ENCODE measurements at regions not wholly inside any gene's neighbourhood (a gene's known extent, or its start where the extent isn't known, plus 50 kb on each side); places are given as distances from the start of the nearest gene placed in this dataset.

DNA sequence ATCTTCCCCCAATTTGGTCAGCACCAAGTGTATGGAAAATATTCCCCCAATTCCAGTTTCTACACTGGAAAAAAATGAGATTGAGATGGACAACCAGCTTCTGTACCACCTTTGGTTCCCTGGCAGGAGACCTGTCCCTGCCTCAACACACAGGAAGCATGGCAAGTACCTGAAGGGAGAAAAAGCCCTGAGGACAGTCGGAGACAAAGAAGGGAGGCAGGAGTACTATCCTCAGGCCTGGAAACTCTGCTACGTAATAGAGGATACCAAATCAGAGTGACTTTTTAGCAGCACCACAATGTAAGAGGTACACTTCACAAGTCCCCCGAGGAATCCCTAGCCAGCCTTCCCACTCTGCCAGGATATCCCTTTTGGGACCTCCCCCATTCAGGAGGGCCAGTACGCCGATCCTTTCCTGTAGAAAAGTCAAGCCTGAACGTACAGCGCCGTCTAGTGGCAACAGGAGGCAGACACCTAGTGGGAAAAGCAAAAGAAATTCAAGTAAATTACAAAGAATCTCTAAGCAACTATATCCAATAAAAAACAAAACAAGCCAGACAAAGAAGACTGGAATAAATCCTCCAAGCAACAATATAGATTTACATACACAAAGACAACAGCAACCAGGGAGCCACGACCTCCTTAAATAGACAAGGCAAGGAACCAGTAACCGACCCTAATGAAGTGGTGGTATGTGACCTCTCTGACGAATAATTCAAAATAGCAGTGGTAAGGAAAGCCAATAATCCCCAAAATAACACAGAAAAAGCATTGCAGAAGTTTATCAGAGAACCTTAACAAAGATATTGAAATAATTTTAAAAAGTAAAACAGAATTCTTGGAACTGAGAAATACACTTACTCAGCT is 63.3 kb upstream of the SLCO6A1 start:
- intact Hi-C loops (cut with micrococcal nuclease), result no loop called here
- CTCF ChIA-PET, result no interaction called here
- no peaks in the 10 kb centered on the region for H3K4me1 ChIP-seq (ENCODE audit: control insufficient read depth in 2 of 2, insufficient read depth in 2 of 2, low read length in 2 of 2)
- no peaks in the 10 kb centered on the region for H3K36me3 ChIP-seq (replicated peaks in 1 of 2; ENCODE audit: control extremely low read depth in 1 of 2, control insufficient read depth in 1 of 2, extremely low read depth in 1 of 2, insufficient read depth in 2 of 2, low read length in 1 of 2)
- WGBS (ENCODE audit: insufficient coverage), result 84% methylated on average over 3 of the region's 11 CpGs
- H3K9ac ChIP-seq (ENCODE audit: low read length), result no peak overlapping the region
- Mint-ChIP-seq H3K27ac (no peak overlapping the region), H3K27me3 (no peaks in the 10 kb centered on the region), H3K4me3 (no peak overlapping the region), H3K4me1 (no peaks in the 10 kb centered on the region), H3K9me3 (ENCODE audit: insufficient read depth) (peaks cover 3% of the 10 kb centered on the region)
- DNase-seq, result peak; percentile 4
- no peak overlapping the region for H3K27ac ChIP-seq (ENCODE audit: low read length in 2 of 2)
- H3K79me2 ChIP-seq (ENCODE audit: control insufficient read depth, insufficient read depth, low read length), result no peaks in the 10 kb centered on the region
- ATAC-seq (ENCODE audit: low read depth), result no peak
- TF ChIP-seq, protein P1, sequence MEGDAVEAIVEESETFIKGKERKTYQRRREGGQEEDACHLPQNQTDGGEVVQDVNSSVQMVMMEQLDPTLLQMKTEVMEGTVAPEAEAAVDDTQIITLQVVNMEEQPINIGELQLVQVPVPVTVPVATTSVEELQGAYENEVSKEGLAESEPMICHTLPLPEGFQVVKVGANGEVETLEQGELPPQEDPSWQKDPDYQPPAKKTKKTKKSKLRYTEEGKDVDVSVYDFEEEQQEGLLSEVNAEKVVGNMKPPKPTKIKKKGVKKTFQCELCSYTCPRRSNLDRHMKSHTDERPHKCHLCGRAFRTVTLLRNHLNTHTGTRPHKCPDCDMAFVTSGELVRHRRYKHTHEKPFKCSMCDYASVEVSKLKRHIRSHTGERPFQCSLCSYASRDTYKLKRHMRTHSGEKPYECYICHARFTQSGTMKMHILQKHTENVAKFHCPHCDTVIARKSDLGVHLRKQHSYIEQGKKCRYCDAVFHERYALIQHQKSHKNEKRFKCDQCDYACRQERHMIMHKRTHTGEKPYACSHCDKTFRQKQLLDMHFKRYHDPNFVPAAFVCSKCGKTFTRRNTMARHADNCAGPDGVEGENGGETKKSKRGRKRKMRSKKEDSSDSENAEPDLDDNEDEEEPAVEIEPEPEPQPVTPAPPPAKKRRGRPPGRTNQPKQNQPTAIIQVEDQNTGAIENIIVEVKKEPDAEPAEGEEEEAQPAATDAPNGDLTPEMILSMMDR (IDR thresholded peaks at IDR 0.05), result peak; percentile 32
- TF ChIP-seq EZH2 (IDR thresholded peaks at IDR 0.05; ENCODE audit: borderline replicate concordance, insufficient read depth, low read depth, low read length, poor library complexity, severe bottlenecking), result no peak
- no peaks in the 10 kb centered on the region for H3K27me3 ChIP-seq (replicated peaks in 1 of 4; ENCODE audit: control extremely low read depth in 1 of 4, control insufficient read depth in 3 of 4, insufficient read depth in 4 of 4, low read length in 3 of 4)
- no peak overlapping the region for H2AFZ ChIP-seq (ENCODE audit: insufficient read depth, low read depth, low read length, poor library complexity, severe bottlenecking)
- no peaks in the 10 kb centered on the region for H3K9me3 ChIP-seq (ENCODE audit: control extremely low read depth in 1 of 3, control insufficient read depth in 2 of 3, insufficient read depth in 1 of 3, low read length in 2 of 3)
- no peak overlapping the region for H3K4me2 ChIP-seq (replicated peaks; ENCODE audit: low read depth, low read length, poor library complexity, severe bottlenecking)
- no peak overlapping the region for H3K4me3 ChIP-seq (ENCODE audit: control extremely low read depth in 1 of 5, extremely low read depth in 1 of 5, insufficient read depth in 1 of 5, low read depth in 2 of 5, low read length in 4 of 5)
- POLR2A ChIA-PET, result no interaction called here
- no peaks in the 10 kb centered on the region for H4K20me1 ChIP-seq (ENCODE audit: control insufficient read depth, insufficient read depth, low read length, poor library complexity, severe bottlenecking)

GRCh38 chr5:102570747-102571146 is 71.9 kb upstream of the SLCO6A1 start:
- no peaks in the 10 kb centered on the region for H3K4me1 ChIP-seq (ENCODE audit: control insufficient read depth in 2 of 2, insufficient read depth in 2 of 2, low read length in 2 of 2)
- Mint-ChIP-seq H3K27ac (no peak overlapping the region), H3K27me3 (peaks cover 8% of the 10 kb centered on the region), H3K4me3 (no peak overlapping the region), H3K4me1 (no peaks in the 10 kb centered on the region), H3K9me3 (ENCODE audit: insufficient read depth) (no peaks in the 10 kb centered on the region)
- intact Hi-C loops (cut with micrococcal nuclease), result no loop called here
- ATAC-seq (ENCODE audit: low read depth), result no peak
- TF ChIP-seq, protein P1 (IDR thresholded peaks at IDR 0.05), result no peak
- TF ChIP-seq EZH2 (IDR thresholded peaks at IDR 0.05; ENCODE audit: borderline replicate concordance, insufficient read depth, low read depth, low read length, poor library complexity, severe bottlenecking), result no peak
- H4K20me1 ChIP-seq (ENCODE audit: control insufficient read depth, insufficient read depth, low read length, poor library complexity, severe bottlenecking), result no peaks in the 10 kb centered on the region
- H2AFZ ChIP-seq (ENCODE audit: insufficient read depth, low read depth, low read length, poor library complexity, severe bottlenecking), result no peak overlapping the region
- H3K27ac ChIP-seq (ENCODE audit: low read length in 2 of 2), result no peak overlapping the region
- H3K9me3 ChIP-seq (ENCODE audit: control extremely low read depth in 1 of 3, control insufficient read depth in 2 of 3, insufficient read depth in 1 of 3, low read length in 2 of 3), result no peaks in the 10 kb centered on the region
- CTCF ChIA-PET, result no interaction called here
- no peaks in the 10 kb centered on the region for H3K36me3 ChIP-seq (replicated peaks in 1 of 2; ENCODE audit: control extremely low read depth in 1 of 2, control insufficient read depth in 1 of 2, extremely low read depth in 1 of 2, insufficient read depth in 2 of 2, low read length in 1 of 2)
- no peak overlapping the region for H3K9ac ChIP-seq (ENCODE audit: low read length)
- no peak for DNase-seq
- no peak overlapping the region for H3K4me2 ChIP-seq (replicated peaks; ENCODE audit: low read depth, low read length, poor library complexity, severe bottlenecking)
- no peaks in the 10 kb centered on the region for H3K27me3 ChIP-seq (replicated peaks in 1 of 4; ENCODE audit: control extremely low read depth in 1 of 4, control insufficient read depth in 3 of 4, insufficient read depth in 4 of 4, low read length in 3 of 4)
- POLR2A ChIA-PET, result no interaction called here
- H3K79me2 ChIP-seq (ENCODE audit: control insufficient read depth, insufficient read depth, low read length), result no peaks in the 10 kb centered on the region
- WGBS (ENCODE audit: insufficient coverage), result no CpG with 5 or more reads among the region's 4 CpGs
- no peak overlapping the region for H3K4me3 ChIP-seq (ENCODE audit: control extremely low read depth in 1 of 5, extremely low read depth in 1 of 5, insufficient read depth in 1 of 5, low read depth in 2 of 5, low read length in 4 of 5)

Measured in B cell (primary cell).